HEK293T (cell line): ENCODE measurements at regions not wholly inside any gene's neighbourhood (a gene's known extent, or its start where the extent isn't known, plus 50 kb on each side); places are given as distances from the start of the nearest gene placed in this dataset.

Experiments
- ARNT ChIP-seq: fragments of 450-650 bp; IDR thresholded peaks from 2 replicates; pipeline ENCODE4 v1.6.1; 2017; ENCODE audit warnings: mild to moderate bottlenecking
- BHLHE40 ChIP-seq: fragments of 450-650 bp; IDR thresholded peaks from 2 replicates; pipeline ENCODE4 v1.6.1; 2016; ENCODE audit warnings: mild to moderate bottlenecking, moderate library complexity, borderline replicate concordance
- FOXA1 ChIP-seq: fragments of 450-650 bp; IDR thresholded peaks from 2 replicates; pipeline ENCODE4 v1.6.1; 2016; ENCODE audit warnings: mild to moderate bottlenecking
- FOXM1 ChIP-seq: fragments of 450-650 bp; IDR thresholded peaks from 2 replicates; pipeline ENCODE4 v1.6.1; 2017; ENCODE audit warnings: mild to moderate bottlenecking, borderline replicate concordance
- NFRKB ChIP-seq: fragments of 450-650 bp; IDR thresholded peaks from 2 replicates; pipeline ENCODE4 v1.6.1; 2016; ENCODE audit warnings: mild to moderate bottlenecking, moderate library complexity
- PKNOX1 ChIP-seq: fragments of 450-650 bp; IDR thresholded peaks from 2 replicates; pipeline ENCODE4 v1.6.1; 2016
- SP1 ChIP-seq: fragments of 450-650 bp; IDR thresholded peaks from 2 replicates; pipeline ENCODE4 v1.6.1; 2017
- SUZ12 ChIP-seq: fragments of 450-650 bp; IDR thresholded peaks from 2 replicates; pipeline ENCODE4 v1.6.1; 2016; ENCODE audit warnings: mild to moderate bottlenecking
- TARDBP ChIP-seq: fragments of 450-650 bp; IDR thresholded peaks from 2 replicates; pipeline ENCODE4 v1.6.1; 2016

- TF ChIP-seq SP1 (no peak), TARDBP (no peak), BHLHE40 (no peak), PKNOX1 (no peak), SUZ12 (no peak), FOXA1 (no peak), FOXM1 (no peak), ARNT (no peak), NFRKB (no peak)
These were observed 204.5 kb downstream of the SREK1 start for GRCh38 chr5:66348387-66349125.
